Peyer's patch (tissue), 4 donors: ENCODE measurements at regions not wholly inside any gene's neighbourhood (a gene's known extent, or its start where the extent isn't known, plus 50 kb on each side); places are given as distances from the start of the nearest gene placed in this dataset.

Source experiments
- CTCF ChIP-seq, 6 experiments: fragments of 450-650 bp in 4 of 6; fragments of 200-600 bp in 2 of 6; sonication (generic) in 1 of 6; IDR thresholded peaks; one replicate each; pipeline ENCODE4 v1.5.1; 2017 to 2019; ENCODE audit warnings: antibody characterized with exemption in 6 of 6, mild to moderate bottlenecking in 3 of 6, moderate library complexity in 1 of 6
- POLR2A ChIP-seq, 2 donors: fragments of 450-650 bp; IDR thresholded peaks; one replicate each; pipeline ENCODE4 v1.5.1; 2017; ENCODE audit warnings: antibody characterized with exemption in 2 of 2, mild to moderate bottlenecking in 2 of 2, moderate library complexity in 2 of 2

GRCh38 chr15:66622591-66623022, 56.8 kb upstream of the LCTL start:
- no peak for TF ChIP-seq CTCF (IDR thresholded peaks at IDR 0.05)
- TF ChIP-seq POLR2A (IDR thresholded peaks at IDR 0.05), result no peak
